ENCODE measurements at regions not wholly inside any gene's neighbourhood (a gene's known extent, or its start where the extent isn't known, plus 50 kb on each side); places are given as distances from the start of the nearest gene placed in this dataset.

DNA sequence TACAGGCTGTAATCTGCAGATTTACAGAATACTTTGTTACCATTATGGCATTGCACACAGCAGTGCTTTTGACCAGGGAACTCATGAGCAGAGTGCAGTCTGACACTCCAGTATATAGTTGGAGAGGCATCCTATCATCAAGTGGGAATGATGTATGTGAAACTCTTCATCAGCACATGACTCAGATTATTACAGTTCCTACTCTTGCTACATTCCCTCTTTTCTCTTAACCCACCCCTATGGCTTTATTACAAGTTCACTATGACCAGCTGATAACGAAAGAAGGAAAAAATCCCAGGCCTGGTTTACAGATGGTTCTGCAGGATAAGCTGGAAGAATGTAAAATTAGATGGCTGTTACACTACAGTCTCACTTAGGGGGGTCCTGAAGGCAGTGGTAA lies 385.9 kb downstream of the RASEF start:
- no peak for TF ChIP-seq CTCF (IDR thresholded peaks at IDR 0.05)
- TF ChIP-seq POLR2A (IDR thresholded peaks at IDR 0.05): no peak
- TF ChIP-seq POLR2AphosphoS5 (IDR thresholded peaks at IDR 0.05): no peak
- no peak for TF ChIP-seq EP300 (IDR thresholded peaks at IDR 0.05; ENCODE audit: low read depth)

Data from transverse colon (tissue), 4 donors.